ENCODE measurements at regions not wholly inside any gene's neighbourhood (a gene's known extent, or its start where the extent isn't known, plus 50 kb on each side); places are given as distances from the start of the nearest gene placed in this dataset.

DNA sequence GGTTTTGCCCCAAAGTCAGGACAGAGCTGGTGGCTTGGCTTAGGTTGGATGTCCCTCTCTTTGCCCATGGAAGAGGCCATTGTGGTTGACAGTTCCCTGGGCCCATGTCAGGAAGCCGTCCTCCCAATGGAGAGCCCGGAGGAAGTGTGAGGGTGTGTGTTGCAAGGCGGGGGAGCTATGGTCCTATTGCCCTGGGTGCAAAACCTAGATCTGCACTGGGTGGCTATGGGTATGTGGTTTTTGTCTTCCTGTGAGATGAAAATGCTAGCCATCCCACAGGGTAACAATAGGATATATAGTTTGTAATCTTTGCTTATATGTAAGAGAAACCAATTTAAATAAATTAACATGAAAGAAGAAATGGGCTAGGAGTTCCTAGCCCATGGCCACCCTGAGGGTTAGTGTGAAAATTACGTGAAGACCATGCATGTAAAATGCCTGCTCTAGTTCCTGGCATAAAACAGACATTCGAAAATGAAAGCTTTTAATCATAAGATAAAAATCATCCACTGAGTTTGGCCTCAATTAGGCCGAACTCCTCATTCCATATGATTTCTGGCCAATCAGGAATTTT, 189.2 kb downstream of the PLPP4 start:
- 67 to 70% methylated on average over 3 to 6 of the region's 6 CpGs for WGBS, 2 donors (ENCODE audit: low coverage in 1 of 2)
- in situ Hi-C loops (cut with MboI; ENCODE audit: low pct_ligation_motif_present in 1 of 4, low pct_unique_long_range_greater_than_20kb in 1 of 4, low sequenced_read_pairs in 3 of 4) (no loop called here), intact Hi-C loops (cut with DNase I; ENCODE audit: low total_unique reads) (no loop called here)
- no peaks in the 10 kb centered on the region for H3K4me1 ChIP-seq
- TF ChIP-seq EP300 (IDR thresholded peaks at IDR 0.05; ENCODE audit: low read depth) = no peak
- TF ChIP-seq POLR2AphosphoS5 (IDR thresholded peaks at IDR 0.05) = no peak
- no peak for TF ChIP-seq POLR2A (IDR thresholded peaks at IDR 0.05)
- no peak for TF ChIP-seq CTCF (IDR thresholded peaks at IDR 0.05)
- H3K4me3 ChIP-seq = no peak overlapping the region
- H3K27ac ChIP-seq = no peak overlapping the region
- H3K9me3 ChIP-seq = no peaks in the 10 kb centered on the region
- H3K27me3 ChIP-seq = no peaks in the 10 kb centered on the region
- H3K36me3 ChIP-seq = no peaks in the 10 kb centered on the region
- no peak for DNase-seq

- H3K36me3 ChIP-seq = no peaks in the 10 kb centered on the region
- H3K4me3 ChIP-seq = no peak overlapping the region
- H3K27me3 ChIP-seq = no peaks in the 10 kb centered on the region
- no peak overlapping the region for H3K27ac ChIP-seq
- H3K9me3 ChIP-seq = no peaks in the 10 kb centered on the region
- no peak for TF ChIP-seq CTCF (IDR thresholded peaks at IDR 0.05)
- TF ChIP-seq POLR2A (IDR thresholded peaks at IDR 0.05) = no peak
- TF ChIP-seq POLR2AphosphoS5 (IDR thresholded peaks at IDR 0.05) = no peak
- no peak for TF ChIP-seq EP300 (IDR thresholded peaks at IDR 0.05; ENCODE audit: low read depth)
- in situ Hi-C loops (cut with MboI; ENCODE audit: low pct_ligation_motif_present in 1 of 4, low pct_unique_long_range_greater_than_20kb in 1 of 4, low sequenced_read_pairs in 3 of 4) = no loop called here
- 90% methylated on average over 4 to 5 of the region's 5 CpGs for WGBS, 2 donors (ENCODE audit: low coverage in 1 of 2)
- no peaks in the 10 kb centered on the region for H3K4me1 ChIP-seq
- DNase-seq = no peak
- intact Hi-C loops (cut with DNase I; ENCODE audit: low total_unique reads) = no loop called here
Measured at GRCh38 chr10:120646738-120647456, 189.9 kb downstream of the PLPP4 start.

DNA sequence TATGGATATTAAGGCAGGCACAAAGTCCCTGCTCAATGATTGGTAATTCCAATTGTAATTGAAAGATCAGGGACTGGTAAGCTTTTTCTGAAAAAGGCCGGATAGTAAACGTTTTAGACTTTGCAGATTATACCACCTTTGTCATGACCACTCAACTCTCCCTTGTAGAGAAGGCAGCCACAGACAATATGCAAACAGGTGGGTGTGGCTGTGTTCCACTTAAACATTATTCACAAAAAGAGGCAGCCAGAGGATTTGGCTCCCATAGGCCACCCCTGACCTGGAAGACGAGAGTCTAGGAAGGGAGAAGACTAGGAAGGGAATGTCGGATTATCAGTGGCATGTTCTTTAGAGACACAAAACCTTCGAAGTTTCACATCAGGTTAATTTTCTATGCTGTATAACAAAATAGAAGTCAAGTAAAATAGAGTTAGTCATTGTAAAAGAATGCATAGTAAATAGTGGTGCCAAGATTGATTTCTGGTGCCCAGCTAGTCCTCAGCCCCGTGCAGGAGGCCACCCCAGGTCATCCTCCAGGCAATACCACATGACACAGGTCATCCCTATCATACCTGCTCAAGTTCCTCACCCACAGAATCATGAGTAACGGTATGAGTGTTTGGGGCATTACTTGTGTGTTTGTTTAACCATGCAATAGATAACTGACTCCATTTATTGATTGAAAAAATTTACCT, 193.8 kb downstream of the PLPP4 start:
- in situ Hi-C loops (cut with MboI; ENCODE audit: low pct_ligation_motif_present in 1 of 4, low pct_unique_long_range_greater_than_20kb in 1 of 4, low sequenced_read_pairs in 3 of 4) (no loop called here), intact Hi-C loops (cut with DNase I; ENCODE audit: low total_unique reads) (no loop called here)
- H3K4me1 ChIP-seq = no peaks in the 10 kb centered on the region
- WGBS, 2 donors (ENCODE audit: low coverage in 1 of 2) = 68 to 69% methylated on average over 5 to 7 of the region's 7 CpGs
- no peak overlapping the region for H3K27ac ChIP-seq
- H3K27me3 ChIP-seq = no peaks in the 10 kb centered on the region
- H3K36me3 ChIP-seq = no peaks in the 10 kb centered on the region
- DNase-seq = no peak
- TF ChIP-seq POLR2A (IDR thresholded peaks at IDR 0.05) (no peak), CTCF (IDR thresholded peaks at IDR 0.05) (no peak), POLR2AphosphoS5 (IDR thresholded peaks at IDR 0.05) (no peak), EP300 (IDR thresholded peaks at IDR 0.05; ENCODE audit: low read depth) (no peak)
- H3K4me3 ChIP-seq = no peak overlapping the region
- no peaks in the 10 kb centered on the region for H3K9me3 ChIP-seq

DNA sequence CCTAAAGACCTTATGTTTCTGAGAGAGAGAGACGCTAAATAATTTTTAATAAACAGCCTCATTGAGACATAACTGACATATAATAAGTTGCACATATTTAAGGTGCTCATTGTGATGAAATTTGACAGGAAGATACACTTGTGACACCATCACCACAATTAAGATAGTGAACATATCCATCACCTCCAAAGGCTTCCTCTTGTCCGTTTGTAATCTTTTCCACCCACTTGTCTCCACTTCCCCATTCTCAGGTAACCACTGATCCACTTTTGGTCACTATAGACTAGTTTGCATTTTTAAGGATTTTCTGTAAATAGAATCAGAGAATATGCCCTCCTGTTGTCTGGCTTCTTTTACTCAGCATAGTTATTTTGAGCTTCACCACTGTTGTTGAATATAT, 195.1 kb upstream of the WDR11 start:
- H3K9me3 ChIP-seq = no peaks in the 10 kb centered on the region
- intact Hi-C loops (cut with DNase I; ENCODE audit: low total_unique reads) = no loop called here
- no peak for DNase-seq
- H3K27me3 ChIP-seq = no peaks in the 10 kb centered on the region
- H3K4me3 ChIP-seq = no peak overlapping the region
- in situ Hi-C loops (cut with MboI; ENCODE audit: low pct_ligation_motif_present in 1 of 4, low pct_unique_long_range_greater_than_20kb in 1 of 4, low sequenced_read_pairs in 3 of 4) = no loop called here
- no peaks in the 10 kb centered on the region for H3K36me3 ChIP-seq
- H3K27ac ChIP-seq = no peak overlapping the region
- 70 to 75% methylated on average over 2 of the region's 2 CpGs for WGBS, 2 donors (ENCODE audit: low coverage in 1 of 2)
- TF ChIP-seq EP300 (IDR thresholded peaks at IDR 0.05; ENCODE audit: low read depth) = no peak
- H3K4me1 ChIP-seq = no peaks in the 10 kb centered on the region
